WTC11 (cell line): ENCODE measurements at regions not wholly inside any gene's neighbourhood (a gene's known extent, or its start where the extent isn't known, plus 50 kb on each side); places are given as distances from the start of the nearest gene placed in this dataset.

Experiments used
- ATAC-seq: fragments of 200-7000 bp; cut with Tn5 transposase; 2 replicates; pipeline ENCODE4 v1.10.0; 2021; ENCODE audit warnings: mild to moderate bottlenecking, moderate library complexity
- CTCF ChIA-PET: fragments of 300-600 bp; sonication (Branson Sonifier 250); formaldehyde crosslinking; loops from one replicate; lab custom pipeline; 2021; ENCODE audit warnings: antibody characterized with exemption; lab: Charles Lee
- POLR2A ChIA-PET: fragments of 350-600 bp; sonication (Branson Sonifier 250); formaldehyde crosslinking; loops from one replicate; lab custom pipeline; 2021; ENCODE audit warnings: antibody characterized with exemption; lab: Charles Lee
- DNase-seq: peaks from one replicate; pipeline ENCODE4 v3.0.0; 2021; ENCODE audit warnings: low spot score
- H3K27ac Mint-ChIP-seq: 2 replicates; pipeline ENCODE4 v1.8.0; 2021; ENCODE audit warnings: mixed read lengths
- H3K27me3 Mint-ChIP-seq: 2 replicates; pipeline ENCODE4 v1.8.0; 2021; ENCODE audit warnings: low read depth, mild to moderate bottlenecking, moderate library complexity, mixed read lengths
- H3K36me3 Mint-ChIP-seq: 2 replicates; pipeline ENCODE4 v1.8.0; 2021; ENCODE audit warnings: mixed read lengths
- H3K4me1 Mint-ChIP-seq: 2 replicates; pipeline ENCODE4 v1.8.0; 2022; ENCODE audit warnings: mixed read lengths
- H3K4me3 Mint-ChIP-seq: 2 replicates; pipeline ENCODE4 v1.8.0; 2021; ENCODE audit warnings: mild to moderate bottlenecking, moderate library complexity, mixed read lengths
- H3K9me3 Mint-ChIP-seq: 2 replicates; pipeline ENCODE4 v1.8.0; 2021; ENCODE audit warnings: mixed read lengths
- ETV6 ChIP-seq: sonication (generic); formaldehyde crosslinking; IDR thresholded peaks from 2 replicates; pipeline ENCODE4 v1.8.1; 2022; ENCODE audit warnings: mild to moderate bottlenecking, missing genetic modification reagents
- GABPB1 ChIP-seq: sonication (generic); formaldehyde crosslinking; IDR thresholded peaks from 2 replicates; pipeline ENCODE4 v1.8.1; 2023; ENCODE audit warnings: mild to moderate bottlenecking, missing genetic modification reagents
- GRHL2 ChIP-seq: fragments of 250-450 bp; sonication (Bioruptor Pico); IDR thresholded peaks from 2 replicates; pipeline ENCODE4 v1.8.0; 2022; ENCODE audit warnings: mild to moderate bottlenecking, moderate library complexity; ENCODE audit not compliant: insufficient replicate concordance, severe bottlenecking
- GTF2I ChIP-seq: fragments of 250-450 bp; sonication (Bioruptor Pico); conservative IDR thresholded peaks from 2 replicates; pipeline ENCODE4 v1.4.0; 2021; ENCODE audit warnings: mild to moderate bottlenecking
- JAZF1 ChIP-seq: fragments of 250-450 bp; sonication (Bioruptor Pico); IDR thresholded peaks from 2 replicates; pipeline ENCODE4 v1.9.0; 2021; ENCODE audit warnings: moderate library complexity, mild to moderate bottlenecking, inconsistent platforms
- NR1H2 ChIP-seq: sonication (generic); formaldehyde crosslinking; IDR thresholded peaks from 2 replicates; pipeline ENCODE4 v1.9.0; 2021; ENCODE audit warnings: mild to moderate bottlenecking, moderate library complexity, missing genetic modification reagents
- RELA ChIP-seq: sonication (generic); formaldehyde crosslinking; IDR thresholded peaks from 2 replicates; pipeline ENCODE4 v1.8.1; 2022; ENCODE audit warnings: missing genetic modification reagents, mild to moderate bottlenecking, borderline replicate concordance
- TCF7 ChIP-seq: sonication (generic); formaldehyde crosslinking; IDR thresholded peaks from 2 replicates; pipeline ENCODE4 v1.8.0; 2022; ENCODE audit warnings: mild to moderate bottlenecking, low read depth, missing genetic modification reagents, moderate library complexity
- ZNF121 ChIP-seq: sonication (generic); formaldehyde crosslinking; IDR thresholded peaks from 2 replicates; pipeline ENCODE4 v1.8.0; 2023; ENCODE audit warnings: missing genetic modification reagents
- ZNF423 ChIP-seq: fragments of 250-450 bp; sonication (Bioruptor Pico); IDR thresholded peaks from 2 replicates; pipeline ENCODE4 v2.1.2; 2022; ENCODE audit warnings: mild to moderate bottlenecking, moderate library complexity
- ZNF671 ChIP-seq: fragments of 250-450 bp; sonication (Bioruptor Pico); IDR thresholded peaks from 2 replicates; pipeline ENCODE4 v1.8.0; 2021; ENCODE audit warnings: mild to moderate bottlenecking
- TF ChIP-seq, protein P1 (sequence below): sonication (generic); formaldehyde crosslinking; IDR thresholded peaks from 2 replicates; pipeline ENCODE4 v1.8.0; 2022; ENCODE audit warnings: mild to moderate bottlenecking, missing genetic modification reagents
- TF ChIP-seq, protein P2 (sequence below): fragments of 250-450 bp; sonication (Bioruptor Pico); IDR thresholded peaks from 2 replicates; pipeline ENCODE4 v1.9.0; 2021; ENCODE audit warnings: mild to moderate bottlenecking
- TF ChIP-seq, protein P3 (sequence below): sonication (generic); formaldehyde crosslinking; IDR thresholded peaks from 2 replicates; pipeline ENCODE4 v1.8.1; 2023; ENCODE audit warnings: mild to moderate bottlenecking, missing genetic modification reagents
- TF ChIP-seq, protein P4 (sequence below): sonication (generic); formaldehyde crosslinking; IDR thresholded peaks from 2 replicates; pipeline ENCODE4 v1.8.1; 2023; ENCODE audit warnings: mild to moderate bottlenecking, missing genetic modification reagents, moderate library complexity
- TF ChIP-seq, protein P5 (sequence below): sonication (generic); formaldehyde crosslinking; IDR thresholded peaks from 2 replicates; pipeline ENCODE4 v1.8.1; 2022; ENCODE audit warnings: low read depth, mild to moderate bottlenecking, moderate library complexity, missing genetic modification reagents, borderline replicate concordance
- TF ChIP-seq, protein P6 (sequence below): sonication (generic); formaldehyde crosslinking; IDR thresholded peaks from 2 replicates; pipeline ENCODE4 v1.8.1; 2022; ENCODE audit warnings: mild to moderate bottlenecking, moderate library complexity, missing genetic modification reagents
- TF ChIP-seq, protein P7 (sequence below): sonication (generic); formaldehyde crosslinking; IDR thresholded peaks from 2 replicates; pipeline ENCODE4 v1.8.0; 2023; ENCODE audit warnings: missing genetic modification reagents

DNA sequence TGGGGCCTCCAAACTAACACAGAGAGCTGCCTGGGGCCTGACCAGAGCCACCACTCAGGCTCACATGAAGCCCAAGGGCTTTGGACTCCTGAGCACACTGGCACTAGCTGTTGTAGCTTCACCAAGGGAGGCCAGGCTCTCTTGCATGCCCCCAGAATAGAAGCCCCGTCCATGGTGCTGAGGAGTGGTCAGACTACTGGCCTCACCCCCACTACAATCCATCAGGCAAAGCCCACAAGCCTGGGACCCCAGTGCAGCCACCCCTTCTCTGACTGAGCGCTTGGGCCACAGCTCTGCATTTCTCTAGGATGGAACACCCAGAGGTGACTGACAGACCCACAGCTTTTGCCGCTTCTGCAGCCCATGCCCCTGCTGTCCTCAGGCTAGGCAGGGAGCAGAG lies 180.8 kb downstream of the PYDC2 start:
- Mint-ChIP-seq H3K36me3 (peaks cover 22% of the 10 kb centered on the region), H3K27me3 (no peaks in the 10 kb centered on the region; the same call in none of the 2 replicates), H3K27ac (no peak overlapping the region), H3K9me3 (peaks cover 38% of the 10 kb centered on the region), H3K4me3 (no peak overlapping the region), H3K4me1 (peaks cover 5% of the 10 kb centered on the region; the same call in 1 of the 2 replicates)
- DNase-seq: no peak
- POLR2A ChIA-PET: no interaction called here
- TF ChIP-seq NR1H2 (CRISPR knock-in tag) (no peak), ZNF121 (CRISPR knock-in tag) (no peak)
- TF ChIP-seq, all 79 proteins: peak for 0
- ATAC-seq: peak; percentile 39; the same call in 1 of the 2 replicates
- CTCF ChIA-PET: no interaction called here

DNA sequence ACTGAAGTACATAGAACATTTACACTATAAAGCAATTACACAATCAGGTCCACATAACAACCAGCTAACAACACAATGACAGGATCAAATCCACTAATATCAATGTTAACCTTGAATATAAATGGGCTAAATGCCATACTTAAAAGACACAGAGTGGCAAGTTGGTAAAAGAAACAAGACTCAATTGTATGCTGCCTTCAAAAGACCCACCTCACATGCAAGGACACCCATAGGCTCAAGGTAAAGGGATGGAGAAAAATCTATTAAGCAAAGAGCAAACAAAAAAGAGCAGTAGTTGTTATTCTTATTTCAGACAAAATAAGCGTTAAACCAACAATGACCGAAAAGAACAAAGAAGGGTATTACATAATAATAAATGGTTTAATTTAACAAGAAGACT lies 183.3 kb downstream of the PYDC2 start:
- CTCF ChIA-PET: no interaction called here
- peaks cover 22% of the 10 kb centered on the region for H3K36me3 Mint-ChIP-seq
- no peaks in the 10 kb centered on the region; the same call in none of the 2 replicates for H3K27me3 Mint-ChIP-seq
- ATAC-seq: no peak
- POLR2A ChIA-PET: no interaction called here
- TF ChIP-seq ETV6 (CRISPR knock-in tag) (no peak), ZNF423 (CRISPR knock-in tag) (no peak), ZNF671 (CRISPR knock-in tag) (no peak)
- TF ChIP-seq, protein P1, sequence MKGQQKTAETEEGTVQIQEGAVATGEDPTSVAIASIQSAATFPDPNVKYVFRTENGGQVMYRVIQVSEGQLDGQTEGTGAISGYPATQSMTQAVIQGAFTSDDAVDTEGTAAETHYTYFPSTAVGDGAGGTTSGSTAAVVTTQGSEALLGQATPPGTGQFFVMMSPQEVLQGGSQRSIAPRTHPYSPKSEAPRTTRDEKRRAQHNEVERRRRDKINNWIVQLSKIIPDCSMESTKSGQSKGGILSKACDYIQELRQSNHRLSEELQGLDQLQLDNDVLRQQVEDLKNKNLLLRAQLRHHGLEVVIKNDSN (CRISPR knock-in tag): no peak
- TF ChIP-seq, protein P2, sequence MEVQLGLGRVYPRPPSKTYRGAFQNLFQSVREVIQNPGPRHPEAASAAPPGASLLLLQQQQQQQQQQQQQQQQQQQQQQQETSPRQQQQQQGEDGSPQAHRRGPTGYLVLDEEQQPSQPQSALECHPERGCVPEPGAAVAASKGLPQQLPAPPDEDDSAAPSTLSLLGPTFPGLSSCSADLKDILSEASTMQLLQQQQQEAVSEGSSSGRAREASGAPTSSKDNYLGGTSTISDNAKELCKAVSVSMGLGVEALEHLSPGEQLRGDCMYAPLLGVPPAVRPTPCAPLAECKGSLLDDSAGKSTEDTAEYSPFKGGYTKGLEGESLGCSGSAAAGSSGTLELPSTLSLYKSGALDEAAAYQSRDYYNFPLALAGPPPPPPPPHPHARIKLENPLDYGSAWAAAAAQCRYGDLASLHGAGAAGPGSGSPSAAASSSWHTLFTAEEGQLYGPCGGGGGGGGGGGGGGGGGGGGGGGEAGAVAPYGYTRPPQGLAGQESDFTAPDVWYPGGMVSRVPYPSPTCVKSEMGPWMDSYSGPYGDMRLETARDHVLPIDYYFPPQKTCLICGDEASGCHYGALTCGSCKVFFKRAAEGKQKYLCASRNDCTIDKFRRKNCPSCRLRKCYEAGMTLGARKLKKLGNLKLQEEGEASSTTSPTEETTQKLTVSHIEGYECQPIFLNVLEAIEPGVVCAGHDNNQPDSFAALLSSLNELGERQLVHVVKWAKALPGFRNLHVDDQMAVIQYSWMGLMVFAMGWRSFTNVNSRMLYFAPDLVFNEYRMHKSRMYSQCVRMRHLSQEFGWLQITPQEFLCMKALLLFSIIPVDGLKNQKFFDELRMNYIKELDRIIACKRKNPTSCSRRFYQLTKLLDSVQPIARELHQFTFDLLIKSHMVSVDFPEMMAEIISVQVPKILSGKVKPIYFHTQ (CRISPR knock-in tag): no peak
- H3K4me3 Mint-ChIP-seq: no peak overlapping the region
- H3K4me1 Mint-ChIP-seq: peaks cover 17% of the 10 kb centered on the region
- H3K27ac Mint-ChIP-seq: no peak overlapping the region
- peaks cover 42% of the 10 kb centered on the region for H3K9me3 Mint-ChIP-seq
- DNase-seq: no peak

DNA sequence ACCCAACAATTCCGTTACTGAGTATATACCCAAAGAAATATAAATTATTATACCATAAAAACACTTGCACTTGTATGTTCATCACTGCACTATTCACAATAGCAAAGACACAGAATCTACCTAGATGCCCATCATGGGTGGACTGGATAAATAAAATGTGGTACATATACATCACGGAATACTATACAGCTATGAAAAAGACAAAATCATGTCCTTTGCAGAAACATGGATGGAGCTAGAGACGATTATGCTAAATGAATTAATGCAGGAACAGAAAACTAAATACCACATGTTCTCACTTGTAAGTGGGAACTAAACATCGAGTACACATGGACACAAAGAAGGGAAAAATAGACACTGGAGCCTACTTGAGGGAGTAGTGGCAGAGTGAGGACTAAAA lies 185.3 kb downstream of the PYDC2 start:
- peaks cover 39% of the 10 kb centered on the region for H3K36me3 Mint-ChIP-seq
- TF ChIP-seq GTF2I (CRISPR knock-in tag) (0 out of 2 replicates have a peak, but pooled peaks have one; percentile 42), ZNF671 (CRISPR knock-in tag) (no peak)
- TF ChIP-seq, all 79 proteins: peak for 1
- Mint-ChIP-seq H3K4me1 (peaks cover 17% of the 10 kb centered on the region), H3K9me3 (peaks cover 52% of the 10 kb centered on the region), H3K27me3 (no peaks in the 10 kb centered on the region; the same call in 1 of the 2 replicates), H3K27ac (no peak overlapping the region), H3K4me3 (no peak overlapping the region)
- ChIA-PET POLR2A (no interaction called here), CTCF (no interaction called here)
- ATAC-seq: no peak
- no peak for DNase-seq

DNA sequence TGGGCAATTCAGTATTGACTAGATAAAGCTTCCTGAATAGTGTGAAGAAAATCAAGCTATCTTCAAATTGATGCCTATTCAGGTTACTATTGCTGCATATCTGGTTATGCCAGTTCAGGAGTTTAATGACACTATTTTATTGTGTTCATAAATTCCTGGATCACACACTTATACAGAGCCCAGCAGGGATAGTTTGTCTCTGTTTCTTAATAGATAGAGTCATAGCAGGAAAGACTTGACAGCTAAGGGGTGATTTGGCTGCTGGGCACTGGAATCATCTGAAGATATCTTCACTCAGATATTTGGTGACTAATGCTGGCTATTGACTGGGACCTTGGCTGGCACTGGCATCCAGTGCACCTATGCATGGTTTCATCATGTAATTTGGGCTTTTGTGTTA lies 187.8 kb downstream of the PYDC2 start:
- POLR2A ChIA-PET: no interaction called here
- DNase-seq: no peak
- no peak overlapping the region for H3K27ac Mint-ChIP-seq
- CTCF ChIA-PET: no interaction called here
- no peaks in the 10 kb centered on the region; the same call in 1 of the 2 replicates for H3K27me3 Mint-ChIP-seq
- peaks cover 17% of the 10 kb centered on the region for H3K4me1 Mint-ChIP-seq
- H3K9me3 Mint-ChIP-seq: peaks cover 68% of the 10 kb centered on the region
- H3K4me3 Mint-ChIP-seq: no peak overlapping the region
- no peak for ATAC-seq
- H3K36me3 Mint-ChIP-seq: peaks cover 56% of the 10 kb centered on the region
- TF ChIP-seq, protein P3, sequence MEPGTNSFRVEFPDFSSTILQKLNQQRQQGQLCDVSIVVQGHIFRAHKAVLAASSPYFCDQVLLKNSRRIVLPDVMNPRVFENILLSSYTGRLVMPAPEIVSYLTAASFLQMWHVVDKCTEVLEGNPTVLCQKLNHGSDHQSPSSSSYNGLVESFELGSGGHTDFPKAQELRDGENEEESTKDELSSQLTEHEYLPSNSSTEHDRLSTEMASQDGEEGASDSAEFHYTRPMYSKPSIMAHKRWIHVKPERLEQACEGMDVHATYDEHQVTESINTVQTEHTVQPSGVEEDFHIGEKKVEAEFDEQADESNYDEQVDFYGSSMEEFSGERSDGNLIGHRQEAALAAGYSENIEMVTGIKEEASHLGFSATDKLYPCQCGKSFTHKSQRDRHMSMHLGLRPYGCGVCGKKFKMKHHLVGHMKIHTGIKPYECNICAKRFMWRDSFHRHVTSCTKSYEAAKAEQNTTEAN (CRISPR knock-in tag): no peak
- TF ChIP-seq, protein P4, sequence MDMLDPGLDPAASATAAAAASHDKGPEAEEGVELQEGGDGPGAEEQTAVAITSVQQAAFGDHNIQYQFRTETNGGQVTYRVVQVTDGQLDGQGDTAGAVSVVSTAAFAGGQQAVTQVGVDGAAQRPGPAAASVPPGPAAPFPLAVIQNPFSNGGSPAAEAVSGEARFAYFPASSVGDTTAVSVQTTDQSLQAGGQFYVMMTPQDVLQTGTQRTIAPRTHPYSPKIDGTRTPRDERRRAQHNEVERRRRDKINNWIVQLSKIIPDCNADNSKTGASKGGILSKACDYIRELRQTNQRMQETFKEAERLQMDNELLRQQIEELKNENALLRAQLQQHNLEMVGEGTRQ (CRISPR knock-in tag): no peak
- TF ChIP-seq RELA: no peak
- TF ChIP-seq, protein P5, sequence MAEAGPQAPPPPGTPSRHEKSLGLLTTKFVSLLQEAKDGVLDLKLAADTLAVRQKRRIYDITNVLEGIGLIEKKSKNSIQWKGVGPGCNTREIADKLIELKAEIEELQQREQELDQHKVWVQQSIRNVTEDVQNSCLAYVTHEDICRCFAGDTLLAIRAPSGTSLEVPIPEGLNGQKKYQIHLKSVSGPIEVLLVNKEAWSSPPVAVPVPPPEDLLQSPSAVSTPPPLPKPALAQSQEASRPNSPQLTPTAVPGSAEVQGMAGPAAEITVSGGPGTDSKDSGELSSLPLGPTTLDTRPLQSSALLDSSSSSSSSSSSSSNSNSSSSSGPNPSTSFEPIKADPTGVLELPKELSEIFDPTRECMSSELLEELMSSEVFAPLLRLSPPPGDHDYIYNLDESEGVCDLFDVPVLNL (CRISPR knock-in tag): no peak
- TF ChIP-seq GRHL2 (CRISPR knock-in tag): no peak
- TF ChIP-seq, protein P6, sequence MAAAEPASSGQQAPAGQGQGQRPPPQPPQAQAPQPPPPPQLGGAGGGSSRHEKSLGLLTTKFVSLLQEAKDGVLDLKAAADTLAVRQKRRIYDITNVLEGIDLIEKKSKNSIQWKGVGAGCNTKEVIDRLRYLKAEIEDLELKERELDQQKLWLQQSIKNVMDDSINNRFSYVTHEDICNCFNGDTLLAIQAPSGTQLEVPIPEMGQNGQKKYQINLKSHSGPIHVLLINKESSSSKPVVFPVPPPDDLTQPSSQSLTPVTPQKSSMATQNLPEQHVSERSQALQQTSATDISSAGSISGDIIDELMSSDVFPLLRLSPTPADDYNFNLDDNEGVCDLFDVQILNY (CRISPR knock-in tag): no peak
- no peak for TF ChIP-seq JAZF1 (CRISPR knock-in tag)
- TF ChIP-seq, protein P7, sequence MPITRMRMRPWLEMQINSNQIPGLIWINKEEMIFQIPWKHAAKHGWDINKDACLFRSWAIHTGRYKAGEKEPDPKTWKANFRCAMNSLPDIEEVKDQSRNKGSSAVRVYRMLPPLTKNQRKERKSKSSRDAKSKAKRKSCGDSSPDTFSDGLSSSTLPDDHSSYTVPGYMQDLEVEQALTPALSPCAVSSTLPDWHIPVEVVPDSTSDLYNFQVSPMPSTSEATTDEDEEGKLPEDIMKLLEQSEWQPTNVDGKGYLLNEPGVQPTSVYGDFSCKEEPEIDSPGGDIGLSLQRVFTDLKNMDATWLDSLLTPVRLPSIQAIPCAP (CRISPR knock-in tag): no peak
- TF ChIP-seq TCF7: no peak
- no peak for TF ChIP-seq GTF2I (CRISPR knock-in tag)
- no peak for TF ChIP-seq NR1H2 (CRISPR knock-in tag)
- no peak for TF ChIP-seq GABPB1
